ACC112 (cell line): ENCODE measurements at regions not wholly inside any gene's neighbourhood (a gene's known extent, or its start where the extent isn't known, plus 50 kb on each side); places are given as distances from the start of the nearest gene placed in this dataset.

Experiments
- H2AFZ ChIP-seq: fragments of 200-600 bp; sonication (generic); one replicate; pipeline ENCODE4 v1.6.0; 2017; ENCODE audit warnings: antibody characterized with exemption, low read length; ENCODE audit not compliant: unreplicated experiment
- H3K27ac ChIP-seq: fragments of 200-600 bp; sonication (generic); 2 replicates; pipeline ENCODE4 v1.5.1; 2014; ENCODE audit warnings: low read depth, mild to moderate bottlenecking, antibody characterized with exemption, low read length, moderate library complexity
- H3K27me3 ChIP-seq: fragments of 200-600 bp; sonication (generic); 2 replicates; pipeline ENCODE4 v1.6.1; 2014; ENCODE audit warnings: mild to moderate bottlenecking, antibody characterized with exemption, low read length, moderate library complexity, mixed read lengths; ENCODE audit not compliant: insufficient read depth
- H3K36me3 ChIP-seq: fragments of 200-600 bp; sonication (generic); 2 replicates; pipeline ENCODE4 v1.6.1; 2016; ENCODE audit warnings: mild to moderate bottlenecking, antibody characterized with exemption, low read length, moderate library complexity, mixed read lengths; ENCODE audit not compliant: insufficient read depth
- H3K4me1 ChIP-seq: fragments of 200-600 bp; sonication (generic); one replicate; pipeline ENCODE4 v1.6.1; 2016; ENCODE audit warnings: low read length, mixed read lengths; ENCODE audit not compliant: insufficient read depth, unreplicated experiment, control insufficient read depth
- H3K4me3 ChIP-seq: fragments of 200-600 bp; sonication (generic); 2 replicates; pipeline ENCODE4 v1.5.1; 2014; ENCODE audit warnings: mild to moderate bottlenecking, low read depth, low read length
- H3K79me2 ChIP-seq: fragments of 200-600 bp; sonication (generic); one replicate; pipeline ENCODE4 v1.6.0; 2016; ENCODE audit warnings: low read length; ENCODE audit not compliant: control insufficient read depth, unreplicated experiment, insufficient read depth

- Histone ChIP-seq H2AFZ (no peak overlapping the region), H3K4me3 (no peak overlapping the region), H3K27ac (no peak overlapping the region), H3K36me3 (no peaks in the 10 kb centered on the region), H3K79me2 (no peaks in the 10 kb centered on the region), H3K27me3 (no peaks in the 10 kb centered on the region), H3K4me1 (peaks cover 23% of the 10 kb centered on the region)
These were observed 247.3 kb upstream of the DIPK2B start for GRCh38 chrX:45447995-45448394.

GRCh38 chrX:45447331-45447730, 246.7 kb upstream of the DIPK2B start:
- H3K27ac ChIP-seq = no peak overlapping the region
- no peaks in the 10 kb centered on the region for H3K27me3 ChIP-seq

GRCh38 chrX:45445745-45446412, 245.2 kb upstream of the DIPK2B start:
- Histone ChIP-seq H3K79me2 (no peaks in the 10 kb centered on the region), H3K27me3 (no peaks in the 10 kb centered on the region), H3K27ac (peak overlapping the region; percentile 72)

More at GRCh38 chrX:45447331-45447730, 246.7 kb upstream of the DIPK2B start:
- H3K4me1 ChIP-seq = peaks cover 23% of the 10 kb centered on the region
- no peaks in the 10 kb centered on the region for H3K79me2 ChIP-seq
- no peaks in the 10 kb centered on the region for H3K36me3 ChIP-seq
- H3K4me3 ChIP-seq = no peak overlapping the region
- no peak overlapping the region for H2AFZ ChIP-seq

GRCh38 chrX:45437186-45437585, 236.5 kb upstream of the DIPK2B start:
- Histone ChIP-seq H3K27me3 (no peaks in the 10 kb centered on the region), H3K36me3 (no peaks in the 10 kb centered on the region), H3K79me2 (no peaks in the 10 kb centered on the region), H3K4me1 (peaks cover 9% of the 10 kb centered on the region), H2AFZ (no peak overlapping the region), H3K4me3 (no peak overlapping the region), H3K27ac (no peak overlapping the region)

More at GRCh38 chrX:45445745-45446412, 245.2 kb upstream of the DIPK2B start:
- H3K36me3 ChIP-seq = no peaks in the 10 kb centered on the region
- no peak overlapping the region for H2AFZ ChIP-seq
- H3K4me3 ChIP-seq = no peak overlapping the region
- H3K4me1 ChIP-seq = peaks cover 23% of the 10 kb centered on the region

GRCh38 chrX:45435481-45435880, 234.8 kb upstream of the DIPK2B start:
- H3K4me3 ChIP-seq = no peak overlapping the region
- H3K36me3 ChIP-seq = no peaks in the 10 kb centered on the region
- H2AFZ ChIP-seq = no peak overlapping the region
- H3K79me2 ChIP-seq = no peaks in the 10 kb centered on the region
- H3K27me3 ChIP-seq = no peaks in the 10 kb centered on the region
- H3K4me1 ChIP-seq = peaks cover 9% of the 10 kb centered on the region
- no peak overlapping the region for H3K27ac ChIP-seq

- Histone ChIP-seq H3K27me3 (no peaks in the 10 kb centered on the region), H3K27ac (no peak overlapping the region), H2AFZ (no peak overlapping the region), H3K4me1 (peaks cover 9% of the 10 kb centered on the region), H3K36me3 (no peaks in the 10 kb centered on the region), H3K79me2 (no peaks in the 10 kb centered on the region), H3K4me3 (no peak overlapping the region)
These were observed 233.6 kb upstream of the DIPK2B start for GRCh38 chrX:45434231-45434630.

- no peaks in the 10 kb centered on the region for H3K79me2 ChIP-seq
- H2AFZ ChIP-seq = peak overlapping the region; percentile 66
- H3K4me3 ChIP-seq = no peak overlapping the region
- no peaks in the 10 kb centered on the region for H3K27me3 ChIP-seq
- H3K4me1 ChIP-seq = no peaks in the 10 kb centered on the region
- no peak overlapping the region for H3K27ac ChIP-seq
- H3K36me3 ChIP-seq = no peaks in the 10 kb centered on the region
These were observed 228.2 kb upstream of the DIPK2B start for GRCh38 chrX:45428831-45429230.

GRCh38 chrX:45424326-45424725, 223.7 kb upstream of the DIPK2B start:
- H3K36me3 ChIP-seq = no peaks in the 10 kb centered on the region
- H2AFZ ChIP-seq = no peak overlapping the region
- H3K79me2 ChIP-seq = no peaks in the 10 kb centered on the region
- no peaks in the 10 kb centered on the region for H3K27me3 ChIP-seq
- H3K4me1 ChIP-seq = peaks cover 6% of the 10 kb centered on the region
- H3K27ac ChIP-seq = no peak overlapping the region
- no peak overlapping the region for H3K4me3 ChIP-seq

GRCh38 chrX:45422216-45422925, 221.7 kb upstream of the DIPK2B start:
- peaks cover 6% of the 10 kb centered on the region for H3K4me1 ChIP-seq
- no peaks in the 10 kb centered on the region for H3K36me3 ChIP-seq
- H3K4me3 ChIP-seq = no peak overlapping the region
- H2AFZ ChIP-seq = no peak overlapping the region
- H3K79me2 ChIP-seq = no peaks in the 10 kb centered on the region
- H3K27me3 ChIP-seq = no peaks in the 10 kb centered on the region
- no peak overlapping the region for H3K27ac ChIP-seq

- Histone ChIP-seq H3K27me3 (no peaks in the 10 kb centered on the region), H3K27ac (no peak overlapping the region), H3K4me3 (no peak overlapping the region), H3K36me3 (no peaks in the 10 kb centered on the region), H2AFZ (no peak overlapping the region), H3K4me1 (peaks cover 6% of the 10 kb centered on the region), H3K79me2 (no peaks in the 10 kb centered on the region)
These were observed 221.1 kb upstream of the DIPK2B start for GRCh38 chrX:45421806-45422205.

- no peak overlapping the region for H3K27ac ChIP-seq
- H3K4me3 ChIP-seq = no peak overlapping the region
- no peaks in the 10 kb centered on the region for H3K27me3 ChIP-seq
- H3K36me3 ChIP-seq = no peaks in the 10 kb centered on the region
- no peak overlapping the region for H2AFZ ChIP-seq
- no peaks in the 10 kb centered on the region for H3K4me1 ChIP-seq
- no peaks in the 10 kb centered on the region for H3K79me2 ChIP-seq
These were observed 203.5 kb upstream of the DIPK2B start for GRCh38 chrX:45404206-45404605.
